Fibroblast of skin of left quadriceps (primary cell): ENCODE measurements at regions not wholly inside any gene's neighbourhood (a gene's known extent, or its start where the extent isn't known, plus 50 kb on each side); places are given as distances from the start of the nearest gene placed in this dataset.

ENCODE experiments used
- DNase-seq, 2 experiments: peaks; one replicate each; pipeline ENCODE4 v3.0.0-alpha.2; 2013; ENCODE audit warnings: low read depth in 2 of 2

DNA sequence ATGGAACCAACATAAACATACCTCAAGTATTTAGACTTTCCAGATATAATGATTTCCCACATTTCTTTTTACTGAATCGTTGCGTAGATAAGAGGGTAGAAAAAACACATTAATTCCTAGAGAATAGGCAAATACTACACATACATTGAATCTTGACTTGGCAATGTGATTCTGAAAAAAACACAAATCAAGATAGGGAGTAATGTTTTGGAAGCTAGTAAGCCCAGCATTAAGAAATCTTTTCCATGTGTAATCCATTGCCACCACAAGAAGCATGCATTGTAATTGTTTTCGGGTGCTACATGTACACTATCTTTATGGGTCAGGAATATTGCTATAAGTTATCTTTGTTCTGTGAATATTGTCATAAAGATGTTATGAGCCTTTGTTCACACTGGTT, 269.8 kb upstream of the PDGFD start:
- no peak for DNase-seq

DNA sequence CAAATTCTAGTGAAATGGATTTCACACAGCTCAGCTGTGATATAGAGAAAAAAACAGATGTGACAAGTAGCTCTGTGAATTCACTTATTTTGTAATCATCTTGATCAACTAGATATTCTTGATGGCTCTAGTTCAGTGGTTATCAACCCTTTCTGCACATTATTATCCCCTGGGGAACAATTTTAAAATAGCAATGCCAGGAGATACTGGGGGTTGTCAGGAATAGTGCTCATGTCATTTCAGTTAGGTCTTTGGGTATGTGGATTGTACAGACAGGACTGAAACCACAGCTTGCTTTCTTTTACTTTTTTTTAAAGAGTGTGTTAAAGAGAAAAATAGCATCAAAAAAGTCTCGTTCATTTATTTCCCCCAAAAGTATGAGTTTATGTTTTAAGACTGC, 269.0 kb upstream of the PDGFD start:
- DNase-seq = no peak

- no peak for DNase-seq
Measured at GRCh38 chr11:104432526-104432925, 268.6 kb upstream of the PDGFD start.

GRCh38 chr11:104422324-104422944, 258.5 kb upstream of the PDGFD start:
- DNase-seq = no peak

GRCh38 chr11:104410336-104410735, 246.4 kb upstream of the PDGFD start:
- no peak for DNase-seq

- DNase-seq = no peak
Measured at GRCh38 chr11:104408630-104409029, 244.7 kb upstream of the PDGFD start.

DNA sequence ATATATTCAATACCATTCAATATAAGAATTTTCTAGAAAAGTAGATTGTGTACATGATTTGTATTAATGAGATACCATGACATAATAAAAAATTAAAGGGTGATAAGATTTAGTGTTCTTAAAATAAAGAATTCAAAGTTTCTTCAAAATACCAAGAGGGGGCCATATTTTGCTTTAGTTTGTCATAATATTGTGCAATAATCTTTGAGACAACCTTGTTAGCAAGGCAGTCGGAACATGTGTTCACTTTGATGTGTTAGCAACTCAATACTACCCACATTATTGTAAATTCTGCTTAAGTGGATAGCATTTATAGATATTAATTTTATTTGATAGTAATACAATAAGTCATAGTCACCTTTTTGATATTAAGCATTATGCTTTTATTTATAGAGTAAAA, 241.3 kb upstream of the PDGFD start:
- no peak for DNase-seq

GRCh38 chr11:104404231-104405175, 240.6 kb upstream of the PDGFD start:
- DNase-seq = no peak

DNA sequence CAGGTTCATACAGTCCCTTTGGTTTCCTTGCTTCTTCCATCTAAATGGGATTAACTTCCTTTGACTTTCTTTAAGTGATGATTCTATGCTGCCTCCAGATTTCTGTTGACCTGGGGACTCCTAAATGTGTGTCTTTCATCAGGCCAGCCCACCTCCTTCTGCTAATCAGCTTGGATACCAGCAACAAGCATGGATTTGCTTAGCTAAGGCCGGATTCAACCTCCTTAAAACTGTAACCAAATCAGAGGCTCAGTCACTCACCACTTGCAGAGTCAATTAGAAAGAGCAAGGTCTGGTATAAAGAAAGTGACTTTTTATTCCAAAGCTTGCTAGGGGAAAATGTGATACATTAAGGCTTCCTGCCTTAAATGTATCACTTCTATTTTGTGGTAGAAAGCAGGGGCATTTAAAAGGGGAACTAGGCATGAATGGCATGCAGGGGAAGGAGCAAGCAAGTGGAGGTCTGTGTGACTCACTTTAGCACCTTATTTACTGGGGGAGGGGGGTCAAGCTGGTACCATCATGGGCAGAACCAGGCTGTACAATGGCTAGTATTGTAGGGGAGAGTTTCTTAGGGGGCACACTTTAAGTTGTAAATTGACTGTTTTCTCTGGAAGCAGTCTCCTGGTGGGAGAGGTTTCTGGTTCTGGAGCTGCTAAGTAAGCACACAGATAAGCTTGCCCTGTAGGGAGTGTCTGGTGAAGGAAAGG, 239.0 kb upstream of the PDGFD start:
- DNase-seq = no peak

DNA sequence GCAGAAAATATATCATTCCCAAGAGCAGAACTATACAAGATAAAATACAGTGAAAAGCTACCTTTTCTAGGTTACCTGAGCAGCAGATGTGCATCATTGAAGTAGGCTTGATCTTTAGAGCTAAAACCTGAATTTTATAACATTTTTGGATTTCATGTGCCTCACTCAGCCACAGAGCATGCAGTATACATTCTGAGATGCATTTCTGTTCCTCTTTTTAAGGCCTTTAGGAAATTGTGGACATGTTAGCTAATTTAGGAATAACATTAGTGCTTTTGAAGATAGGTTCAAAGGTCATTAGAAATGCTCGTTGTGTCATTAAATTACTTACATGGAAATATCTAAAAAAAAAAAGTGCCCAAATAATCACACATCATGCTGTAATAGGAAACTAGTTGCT, 230.6 kb upstream of the PDGFD start:
- no peak for DNase-seq

GRCh38 chr11:104390651-104391050, 226.7 kb upstream of the PDGFD start:
- no peak for DNase-seq

GRCh38 chr11:104385884-104386283, 221.9 kb upstream of the PDGFD start:
- DNase-seq = no peak

- DNase-seq = no peak
Measured at GRCh38 chr11:104380358-104380757, 216.4 kb upstream of the PDGFD start.

DNA sequence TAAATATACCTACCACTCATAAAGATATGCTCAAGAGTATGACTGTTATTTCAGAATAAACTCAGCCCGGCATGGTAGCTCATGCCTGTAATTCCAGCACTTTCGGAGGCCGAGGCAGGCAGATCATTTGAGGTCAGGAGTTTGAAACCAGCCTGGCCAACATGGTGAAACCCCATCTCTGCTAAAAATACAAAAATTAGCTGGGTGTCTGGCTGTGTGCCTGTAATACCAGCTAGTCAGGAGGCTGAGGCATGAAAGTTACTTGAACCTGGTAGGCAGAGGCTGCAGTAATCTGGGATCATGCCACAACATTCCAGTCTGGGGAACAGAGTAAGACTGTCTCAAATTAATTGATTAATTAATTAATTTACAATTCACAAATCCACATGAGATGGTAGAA, 208.2 kb upstream of the PDGFD start:
- no peak for DNase-seq

DNA sequence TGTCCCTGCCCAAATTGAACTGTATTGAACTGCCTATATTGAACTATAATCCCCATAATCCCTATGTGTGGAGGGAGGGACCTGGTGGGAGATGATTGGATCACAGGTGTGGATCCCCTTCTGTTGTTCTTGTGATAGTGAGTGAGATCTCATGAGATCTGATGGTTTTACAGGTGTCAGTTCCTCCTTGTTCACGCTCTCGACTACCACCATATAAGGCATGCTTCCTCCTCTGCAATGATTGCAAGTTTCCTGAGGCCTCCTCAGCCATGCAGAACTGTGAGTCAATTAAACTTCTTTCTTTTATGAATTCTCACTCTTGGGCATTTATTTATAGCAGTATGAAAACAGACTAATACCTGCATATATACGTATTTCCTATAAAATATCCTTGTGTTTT, 206.5 kb upstream of the PDGFD start:
- DNase-seq = no peak

DNA sequence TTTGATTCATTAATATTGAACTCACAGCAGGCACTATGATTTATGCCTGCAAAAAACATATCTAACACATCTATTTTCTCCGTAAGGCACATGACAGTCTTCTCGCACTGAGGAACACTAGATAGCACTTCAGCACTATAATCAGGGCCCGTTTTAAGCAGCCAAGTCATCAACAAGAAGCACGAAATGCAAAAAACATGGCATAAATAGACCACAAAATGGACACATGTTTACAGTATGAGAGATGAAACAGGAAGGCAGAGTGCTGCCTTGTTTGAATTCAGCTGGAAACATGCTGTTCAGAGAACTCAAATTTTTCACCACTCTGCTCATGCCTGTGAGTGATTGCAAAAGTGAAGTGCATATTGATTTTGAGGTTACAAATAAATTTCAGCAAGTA, 205.8 kb upstream of the PDGFD start:
- no peak for DNase-seq

GRCh38 chr11:104366321-104366734, 202.4 kb upstream of the PDGFD start:
- DNase-seq = no peak

DNA sequence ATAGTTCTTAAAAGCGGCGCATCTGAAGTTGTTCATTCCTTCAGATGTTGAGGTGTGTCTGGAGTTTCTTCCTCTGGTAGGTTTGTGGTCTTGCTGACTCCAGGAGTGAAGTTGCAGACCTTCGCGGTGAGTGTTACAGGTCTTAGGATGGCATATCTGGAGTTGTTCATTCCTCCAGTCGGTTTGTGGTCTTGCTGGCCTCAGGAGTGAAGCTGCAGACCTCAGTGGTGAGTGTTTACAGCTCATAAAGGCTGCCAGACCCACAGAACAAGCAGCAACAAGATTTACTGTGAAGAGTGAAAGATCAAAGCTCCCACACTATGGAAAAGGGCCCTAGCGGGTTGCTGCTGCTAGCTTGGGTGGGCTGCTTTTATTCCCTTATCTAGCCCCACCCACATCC, 201.7 kb upstream of the PDGFD start:
- DNase-seq = no peak

- DNase-seq = no peak
Measured at GRCh38 chr11:104361975-104362374, 198.0 kb upstream of the PDGFD start.

GRCh38 chr11:104352036-104352435, 188.1 kb upstream of the PDGFD start:
- no peak for DNase-seq

GRCh38 chr11:104343578-104343977, 179.6 kb upstream of the PDGFD start:
- no peak for DNase-seq

DNA sequence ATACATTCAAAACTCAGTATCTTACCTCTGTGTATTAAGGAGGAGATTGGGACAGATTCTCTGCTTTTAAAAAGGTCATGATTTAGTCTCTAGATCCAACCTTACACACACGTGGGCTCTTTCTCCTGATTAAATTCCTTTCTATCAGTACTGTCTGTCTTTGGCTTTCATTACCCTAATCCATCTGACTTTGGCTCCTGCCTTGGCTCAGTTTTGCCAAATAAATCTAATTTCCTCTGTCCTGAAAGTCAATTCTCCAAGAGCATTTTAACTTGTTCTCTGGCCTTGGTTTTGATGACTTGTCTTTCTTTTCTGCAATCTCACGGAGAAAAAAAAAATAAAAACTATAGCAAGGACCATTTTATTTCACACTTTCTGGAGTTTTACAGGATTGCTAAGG, 176.6 kb upstream of the PDGFD start:
- DNase-seq = no peak

- DNase-seq = no peak
Measured at GRCh38 chr11:104339380-104339831, 175.5 kb upstream of the PDGFD start.
